Stimulated activated CD8-positive, alpha-beta memory T cell treated with anti-CD3 and anti-CD28 coated beads, Interleukin-7, amount 100 ng/mL, for 4 hours (primary cell): ENCODE measurements at regions not wholly inside any gene's neighbourhood (a gene's known extent, or its start where the extent isn't known, plus 50 kb on each side); places are given as distances from the start of the nearest gene placed in this dataset.

Source experiments
- DNase-seq, 2 donors: peaks; one replicate each; pipeline ENCODE4 v3.0.0-alpha.2; 2020; ENCODE audit warnings: low read depth in 2 of 2

DNA sequence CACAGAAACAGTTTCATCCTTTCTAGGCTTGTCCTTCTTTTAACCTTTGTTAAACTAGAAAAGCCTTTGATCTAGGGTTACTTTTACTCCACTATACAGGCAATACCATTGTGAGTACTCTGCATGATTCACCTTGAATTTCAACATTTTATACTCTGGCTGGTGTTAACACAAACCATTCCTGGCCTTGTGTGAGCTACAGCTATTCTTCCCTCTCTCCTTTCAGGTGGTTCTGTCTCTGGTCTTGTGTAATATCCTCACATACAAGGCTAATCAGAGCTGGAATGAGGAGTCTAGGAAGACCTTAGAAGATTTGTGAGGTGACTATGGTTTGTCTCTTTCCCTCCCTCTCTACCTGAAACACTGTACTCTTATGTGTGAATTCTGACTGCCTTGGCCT lies 837.4 kb upstream of the USP15 start:
- no peak for DNase-seq

DNA sequence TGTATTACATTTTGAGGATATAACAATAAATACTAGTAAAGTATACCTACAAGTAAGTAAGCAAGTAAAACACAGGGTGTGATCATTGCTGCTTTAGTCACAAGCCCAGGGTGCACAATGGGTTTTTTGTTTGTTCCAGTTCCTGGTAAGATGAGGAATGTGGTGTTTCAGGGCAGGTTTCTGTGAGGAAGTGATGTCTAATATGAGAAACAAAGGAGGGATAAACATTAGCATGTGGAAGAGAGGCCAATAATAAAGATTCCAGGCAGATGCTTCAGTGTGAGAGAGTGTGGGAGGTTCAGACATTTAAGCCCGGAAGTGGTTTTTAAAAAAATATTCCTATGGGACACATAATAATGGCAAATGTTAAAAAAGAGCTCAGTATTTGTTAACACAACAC lies 808.1 kb upstream of the USP15 start:
- DNase-seq, result no peak

DNA sequence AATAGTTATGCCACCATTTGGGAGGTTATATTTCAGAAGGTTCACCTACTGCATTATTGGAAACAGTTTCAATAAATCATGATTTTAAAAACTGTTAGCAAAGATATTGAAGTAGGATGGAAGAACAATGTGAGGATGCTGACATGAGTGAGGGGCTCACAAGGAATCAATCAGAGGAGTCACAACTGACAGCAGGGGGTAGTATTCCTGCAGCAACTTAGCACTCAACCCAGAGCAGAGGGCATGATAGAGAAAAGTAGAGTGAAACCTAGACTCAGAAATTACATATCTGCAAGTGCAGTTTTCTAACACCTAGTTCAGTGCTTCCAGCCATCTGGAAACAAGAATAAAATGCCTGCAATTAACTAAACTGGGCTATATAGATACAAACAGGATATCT lies 772.5 kb upstream of the USP15 start:
- no peak for DNase-seq

DNA sequence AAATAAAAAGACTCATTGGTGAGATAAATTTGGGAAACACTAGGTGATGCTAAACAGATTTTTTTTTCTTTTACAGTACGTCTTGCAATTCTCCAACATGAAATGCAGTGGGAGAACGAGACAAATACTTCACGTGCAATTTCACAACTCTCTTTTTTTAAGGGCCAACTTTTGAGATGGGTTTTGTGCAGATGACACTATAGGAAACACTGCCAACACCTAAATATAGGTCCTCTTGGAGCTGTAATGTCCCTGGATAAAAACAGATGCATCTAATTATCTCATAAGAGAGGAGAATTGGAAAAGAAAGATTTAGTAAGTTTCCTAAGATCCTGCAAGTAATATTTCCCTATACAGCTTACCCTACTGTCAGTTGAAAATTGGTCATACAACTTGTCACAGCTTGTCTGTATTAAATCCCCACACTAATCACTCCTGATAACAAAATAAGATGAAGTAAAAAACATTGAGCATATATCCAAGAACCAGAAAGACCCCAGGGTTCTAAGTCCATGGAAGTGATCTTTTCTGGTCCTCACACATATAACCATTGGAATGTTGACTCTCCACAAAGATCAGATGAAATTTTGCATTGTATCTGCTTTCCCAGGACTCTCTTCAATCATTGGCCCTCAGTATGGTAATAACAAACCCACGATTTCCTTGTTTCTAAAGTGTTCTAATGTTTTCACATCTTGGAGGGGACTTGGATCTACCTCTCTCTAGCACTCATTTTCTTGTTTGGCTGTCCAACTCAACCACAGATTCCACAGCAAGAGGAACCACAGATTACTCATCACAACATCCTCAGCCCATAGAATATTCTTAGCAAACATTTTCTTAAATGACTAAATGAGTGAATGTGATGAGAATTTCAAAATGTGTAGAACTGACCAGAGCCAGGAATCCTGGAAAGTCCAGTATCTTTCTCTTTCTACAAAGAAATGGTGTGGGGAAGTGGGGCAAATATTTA lies 769.4 kb upstream of the USP15 start:
- no peak for DNase-seq

DNA sequence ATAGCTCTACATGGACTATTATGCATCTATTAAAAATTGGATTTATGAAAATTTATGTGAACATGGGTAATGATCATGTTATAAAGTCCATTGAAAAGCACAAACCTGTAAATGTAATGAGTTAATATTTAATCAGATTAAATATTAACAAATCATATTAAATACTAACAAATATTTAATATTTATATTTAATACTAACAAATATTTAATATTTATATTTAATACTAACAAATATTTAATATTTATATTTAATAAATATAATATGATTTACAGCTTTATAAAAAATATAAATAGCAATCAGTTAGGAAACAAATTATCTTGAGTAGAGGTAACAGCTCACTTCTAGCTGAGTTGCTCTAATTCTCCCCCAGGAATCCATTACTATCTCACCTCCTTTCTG lies 758.0 kb upstream of the USP15 start:
- DNase-seq, result no peak

DNA sequence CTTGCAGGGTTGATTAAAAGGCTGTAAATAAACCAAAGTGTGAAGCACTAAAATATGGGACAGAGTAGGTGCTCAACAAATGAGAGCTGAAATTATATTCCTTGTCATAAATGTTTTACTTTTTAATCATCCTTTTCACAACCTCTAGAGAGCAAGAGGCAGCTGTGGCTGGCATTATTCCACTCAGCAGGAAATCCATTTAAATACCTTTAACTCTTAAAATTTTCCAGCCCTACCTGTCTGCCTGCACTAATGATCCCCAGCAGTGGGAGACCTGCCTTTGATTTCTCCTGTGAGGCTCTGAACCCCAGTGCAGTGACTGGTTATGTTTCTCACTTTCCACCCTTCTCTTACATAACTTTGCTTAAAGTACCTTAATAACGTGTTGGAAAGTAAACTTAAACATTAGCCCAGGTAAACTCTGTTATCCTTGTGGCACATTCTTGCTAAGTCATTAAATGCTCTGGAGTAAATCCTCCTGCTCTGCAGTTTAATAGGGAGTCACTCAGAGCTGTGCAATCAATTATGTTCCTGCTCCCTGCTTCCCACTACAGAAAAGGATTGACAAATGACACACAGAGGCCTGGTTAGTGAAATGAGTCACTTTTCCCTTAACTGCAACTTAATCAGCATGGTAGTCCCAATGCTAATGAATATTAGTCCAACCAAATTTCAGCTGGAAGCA lies 755.7 kb upstream of the USP15 start:
- DNase-seq, result no peak

DNA sequence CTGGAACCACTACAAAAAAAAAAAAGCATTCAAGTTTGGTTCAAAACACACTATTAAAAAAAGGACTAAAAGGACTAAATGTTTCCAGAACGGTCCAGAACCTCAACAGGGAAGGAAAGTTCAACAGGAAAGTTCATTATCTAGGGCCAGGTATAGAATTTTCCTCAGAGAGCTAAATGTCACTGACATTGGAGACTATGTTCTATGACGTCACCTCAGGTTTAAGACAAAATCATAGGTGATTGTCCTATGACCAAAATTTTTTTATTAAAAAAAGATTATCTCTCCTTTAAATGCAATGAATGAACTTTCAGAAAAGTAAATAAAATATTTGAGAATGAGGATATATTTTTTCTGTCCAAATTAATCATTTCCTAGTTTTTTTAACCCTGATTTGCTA lies 746.7 kb upstream of the USP15 start:
- DNase-seq, result no peak

DNA sequence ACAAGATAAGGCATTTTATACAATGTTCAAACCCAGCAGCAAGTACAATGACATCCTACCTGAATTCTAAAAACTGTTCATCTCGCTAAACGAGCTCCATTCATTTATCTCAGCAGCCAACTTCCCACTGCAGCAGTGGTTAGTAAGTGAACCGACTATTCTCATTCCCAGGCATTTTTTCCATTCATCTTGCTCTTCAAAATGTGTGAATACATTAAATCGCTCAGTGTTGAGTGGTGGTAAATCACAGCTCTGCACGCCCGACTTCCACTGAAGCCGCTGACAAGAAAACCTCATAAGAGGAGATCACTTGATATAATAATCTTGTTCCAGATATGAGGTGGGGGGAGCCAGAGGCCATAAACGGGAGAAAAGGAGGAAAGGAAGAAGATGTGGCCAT lies 746.2 kb upstream of the USP15 start:
- no peak for DNase-seq

DNA sequence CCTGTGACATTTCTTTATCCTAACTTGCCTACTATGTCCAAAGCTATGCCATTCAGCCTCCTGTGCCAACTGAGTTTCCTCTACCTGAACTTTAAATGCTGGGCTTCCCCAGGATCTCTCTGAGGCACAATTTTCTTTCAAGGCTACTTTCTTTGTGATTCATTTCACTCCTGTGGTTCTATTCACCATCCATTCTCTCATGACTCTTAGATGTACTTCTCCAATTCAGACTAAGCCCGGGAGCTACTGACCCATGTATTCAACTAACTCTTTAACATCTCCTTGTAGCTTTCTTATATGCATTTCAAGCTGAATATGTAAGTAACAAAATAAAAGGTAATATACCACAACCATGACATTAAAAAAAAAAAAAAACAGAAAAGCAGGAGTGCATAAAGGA lies 738.9 kb upstream of the USP15 start:
- DNase-seq, result no peak

DNA sequence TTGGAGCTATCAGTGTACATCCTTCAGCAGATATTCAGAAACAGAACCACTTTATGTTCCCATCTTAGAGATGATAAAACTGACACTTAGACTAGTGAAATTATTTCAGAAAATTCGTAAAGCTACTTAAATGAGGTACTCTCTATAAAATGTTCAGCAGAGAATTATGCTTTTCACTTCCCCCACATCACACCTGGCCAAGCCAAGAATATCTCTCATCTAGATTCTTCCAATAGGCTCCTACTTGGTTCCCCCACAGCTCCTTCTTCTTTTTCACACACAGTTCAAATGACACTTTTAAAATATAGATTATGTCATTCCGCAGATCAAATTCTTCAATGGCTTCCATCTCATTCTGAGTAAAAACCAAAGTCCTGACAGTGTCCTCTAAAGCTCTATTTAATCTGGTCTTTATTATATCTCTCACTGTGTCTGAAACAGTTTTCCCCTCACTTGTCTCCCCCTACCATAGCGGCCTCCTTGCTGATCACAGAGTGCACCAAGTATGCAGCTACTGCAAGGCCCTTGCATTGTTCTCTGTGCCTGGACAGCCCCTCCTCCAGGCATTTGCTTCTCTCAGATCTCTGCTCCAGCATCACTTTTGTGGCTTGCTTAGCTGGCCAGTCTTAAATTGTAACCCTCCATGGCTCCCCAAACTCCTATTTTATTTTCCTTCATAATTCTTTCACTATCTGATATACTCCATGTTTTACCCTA lies 736.8 kb upstream of the USP15 start:
- no peak for DNase-seq

DNA sequence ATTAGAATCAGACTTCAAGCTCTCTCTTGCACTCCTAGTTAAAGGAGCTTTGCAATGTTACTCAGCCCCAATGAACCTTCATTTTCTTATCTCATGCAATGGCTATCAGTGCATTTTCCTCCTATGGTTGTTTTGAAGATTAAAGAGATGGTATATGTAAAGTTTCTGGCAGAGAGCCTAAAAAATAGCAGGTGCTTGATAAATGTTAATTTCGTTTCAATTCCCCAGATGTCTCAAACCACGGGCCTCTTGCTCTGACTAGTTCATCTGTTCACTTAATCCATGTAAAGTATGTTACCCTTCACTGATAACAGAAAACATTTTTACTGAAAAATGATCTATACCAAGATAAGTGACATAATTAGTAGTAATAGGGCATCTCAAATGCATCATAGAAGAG lies 735.4 kb upstream of the USP15 start:
- DNase-seq, result no peak

DNA sequence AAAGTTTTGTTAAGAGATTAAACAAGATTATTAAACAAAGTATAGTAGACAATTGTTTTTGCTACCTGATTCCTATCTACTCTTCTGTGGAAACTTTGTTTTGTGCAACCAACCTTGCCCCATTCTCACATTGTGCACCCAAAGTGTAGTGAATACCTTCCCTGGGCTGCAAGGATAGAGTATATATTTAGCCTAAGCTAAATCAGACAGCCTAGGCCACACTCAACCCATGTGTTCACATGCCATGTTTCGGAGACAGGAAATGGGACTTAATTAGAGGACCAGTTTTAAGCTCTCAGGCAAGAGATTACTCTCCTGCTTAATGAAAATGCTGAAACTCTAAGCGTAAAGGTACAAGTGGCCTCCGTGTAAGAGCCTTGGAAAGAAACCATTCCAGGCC lies 734.9 kb upstream of the USP15 start:
- DNase-seq, result no peak

DNA sequence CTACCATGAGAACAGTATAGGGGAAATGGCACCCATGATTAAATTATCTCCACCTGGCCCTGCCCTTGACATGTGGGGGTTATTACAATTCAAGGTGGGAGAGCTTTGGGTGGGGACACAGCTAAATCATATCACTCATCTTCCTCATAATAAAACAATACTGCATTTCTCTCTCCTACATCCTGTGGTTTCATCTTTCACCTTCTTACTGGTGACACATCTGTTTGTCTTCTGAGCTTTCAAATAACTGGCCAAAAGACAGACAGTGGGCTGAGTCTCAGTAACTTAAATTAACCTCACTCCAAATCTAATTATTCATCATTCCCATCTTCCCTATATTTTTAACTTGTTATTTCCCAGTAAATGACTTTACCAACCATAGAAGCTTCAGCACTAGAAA lies 729.7 kb upstream of the USP15 start:
- no peak for DNase-seq

DNA sequence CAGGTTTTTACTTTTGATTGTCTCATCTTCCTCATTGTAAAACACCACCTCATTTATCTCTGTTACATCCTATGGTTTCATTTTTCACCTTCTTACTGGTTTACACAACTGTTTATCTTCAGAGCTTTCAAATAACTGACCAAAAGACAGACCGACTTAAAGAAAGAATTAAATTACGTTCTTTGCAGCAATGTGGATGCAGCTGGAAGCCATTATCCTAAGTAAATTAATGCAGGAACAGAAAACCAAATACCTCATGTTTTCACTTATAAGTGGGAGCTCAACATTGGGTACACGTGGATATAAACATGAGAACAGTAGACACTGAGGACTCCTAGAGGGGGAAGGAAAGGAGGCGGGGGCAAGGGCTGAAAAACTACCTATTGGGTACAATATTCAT lies 729.0 kb upstream of the USP15 start:
- DNase-seq, result no peak

DNA sequence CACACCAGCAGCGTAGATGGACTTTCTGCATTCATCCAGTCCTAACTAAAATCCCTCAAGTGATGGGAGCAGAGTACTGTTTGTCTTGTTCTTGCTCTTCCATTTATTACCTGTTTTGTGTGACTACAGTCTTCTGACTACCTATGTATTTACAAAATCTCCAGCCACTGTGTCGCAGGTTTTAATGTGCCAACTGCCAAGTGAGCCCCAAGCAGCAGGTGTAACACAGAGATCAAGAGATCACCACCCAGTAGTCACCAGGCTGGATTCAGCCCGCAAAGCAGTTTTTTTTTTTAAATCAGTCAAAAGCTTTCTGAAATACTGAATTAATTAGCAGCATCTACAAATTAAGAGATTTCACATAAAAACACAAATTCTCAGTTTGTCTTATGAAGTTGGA lies 724.1 kb upstream of the USP15 start:
- DNase-seq, result no peak

DNA sequence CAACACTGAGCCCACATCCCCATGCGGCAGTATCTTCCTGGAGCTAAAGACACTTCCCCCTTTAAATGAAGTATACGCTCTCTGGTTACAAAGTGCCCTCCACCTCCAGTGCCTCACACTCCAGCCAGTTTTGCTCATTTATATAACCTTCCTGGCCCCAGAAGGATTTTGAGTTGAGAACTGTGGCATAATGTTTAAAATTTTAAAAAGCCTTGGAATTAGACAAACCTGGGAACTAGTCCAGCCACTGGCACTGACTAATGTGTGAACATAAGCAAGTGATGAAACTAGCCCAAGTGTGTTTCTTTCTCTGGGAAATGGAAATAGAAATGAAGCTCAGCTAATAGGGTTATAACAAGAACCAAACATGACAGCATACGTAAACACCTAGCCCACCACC lies 723.7 kb upstream of the USP15 start:
- DNase-seq, result no peak

DNA sequence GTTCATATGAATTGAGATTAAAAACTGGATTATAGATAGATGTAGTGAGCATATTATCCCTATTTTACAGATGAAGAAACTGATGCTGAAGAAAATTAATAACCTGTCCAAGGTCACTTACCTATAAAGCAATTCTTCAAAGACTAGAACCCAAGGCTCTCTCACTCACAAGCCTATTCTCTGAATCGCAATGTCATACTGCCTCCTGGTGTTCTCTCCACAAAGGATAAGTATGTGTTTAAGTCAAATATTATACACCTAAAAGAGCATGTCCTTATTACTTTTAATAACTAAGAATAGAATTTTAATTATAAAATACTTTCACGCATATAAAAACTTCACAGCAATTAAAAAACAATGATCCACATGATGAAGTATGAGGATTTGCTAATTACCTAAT lies 721.3 kb upstream of the USP15 start:
- DNase-seq, result no peak

DNA sequence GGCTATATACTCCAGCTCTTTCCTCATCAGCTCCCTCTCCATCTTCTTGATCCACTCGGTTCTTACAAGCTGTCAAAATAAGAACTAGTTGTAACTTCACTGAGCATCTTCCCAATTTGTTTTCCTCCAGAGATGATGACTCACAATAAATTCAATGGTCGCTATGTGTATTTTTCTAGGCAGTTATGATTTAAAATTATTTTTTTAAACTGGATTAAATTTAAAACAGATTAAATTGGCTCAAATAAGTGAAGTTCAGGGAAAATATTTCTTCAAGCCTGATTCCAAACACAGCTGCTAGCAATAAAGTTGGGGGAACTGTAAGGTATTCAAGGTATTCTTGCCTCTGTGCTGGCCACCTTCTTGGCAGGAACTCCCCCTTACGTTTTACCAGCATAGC lies 717.7 kb upstream of the USP15 start:
- DNase-seq, result no peak

DNA sequence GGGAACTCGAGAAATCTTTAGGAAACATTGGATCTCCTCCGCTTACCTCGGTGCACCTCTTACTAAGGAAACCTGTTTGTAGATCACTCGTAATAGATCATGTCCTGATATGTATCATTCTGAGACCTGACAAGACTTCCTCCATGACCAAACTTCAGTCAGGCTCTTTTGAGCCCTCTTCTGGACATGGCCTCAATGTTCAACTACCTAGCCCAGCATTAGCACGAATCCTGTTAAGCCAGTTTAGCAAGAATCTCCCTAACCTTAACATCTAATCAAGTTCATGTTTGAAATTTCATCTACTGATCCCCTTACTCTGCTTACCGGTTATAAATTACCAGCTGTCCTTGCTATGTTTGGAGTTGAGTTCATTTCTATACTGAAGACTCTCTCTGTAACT lies 713.9 kb upstream of the USP15 start:
- DNase-seq, result no peak

DNA sequence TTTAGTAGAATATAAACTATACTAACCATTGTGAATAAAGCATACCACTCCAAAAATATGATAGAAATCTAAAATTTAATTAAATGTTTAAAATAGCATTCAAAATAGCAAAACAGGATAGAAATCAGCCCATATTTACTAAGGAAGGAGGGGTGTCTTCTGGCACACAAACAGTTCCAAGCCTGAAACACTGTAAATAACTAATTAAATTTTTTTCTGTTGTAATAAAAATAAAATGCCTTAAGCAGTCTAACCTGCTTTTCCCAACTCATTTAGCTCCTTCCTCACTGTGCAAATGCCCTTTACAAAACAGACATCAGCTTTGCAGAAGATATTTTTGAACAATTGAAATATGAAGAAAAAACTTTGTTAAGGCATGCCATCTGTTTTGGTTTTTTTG lies 707.1 kb upstream of the USP15 start:
- DNase-seq, result no peak

DNA sequence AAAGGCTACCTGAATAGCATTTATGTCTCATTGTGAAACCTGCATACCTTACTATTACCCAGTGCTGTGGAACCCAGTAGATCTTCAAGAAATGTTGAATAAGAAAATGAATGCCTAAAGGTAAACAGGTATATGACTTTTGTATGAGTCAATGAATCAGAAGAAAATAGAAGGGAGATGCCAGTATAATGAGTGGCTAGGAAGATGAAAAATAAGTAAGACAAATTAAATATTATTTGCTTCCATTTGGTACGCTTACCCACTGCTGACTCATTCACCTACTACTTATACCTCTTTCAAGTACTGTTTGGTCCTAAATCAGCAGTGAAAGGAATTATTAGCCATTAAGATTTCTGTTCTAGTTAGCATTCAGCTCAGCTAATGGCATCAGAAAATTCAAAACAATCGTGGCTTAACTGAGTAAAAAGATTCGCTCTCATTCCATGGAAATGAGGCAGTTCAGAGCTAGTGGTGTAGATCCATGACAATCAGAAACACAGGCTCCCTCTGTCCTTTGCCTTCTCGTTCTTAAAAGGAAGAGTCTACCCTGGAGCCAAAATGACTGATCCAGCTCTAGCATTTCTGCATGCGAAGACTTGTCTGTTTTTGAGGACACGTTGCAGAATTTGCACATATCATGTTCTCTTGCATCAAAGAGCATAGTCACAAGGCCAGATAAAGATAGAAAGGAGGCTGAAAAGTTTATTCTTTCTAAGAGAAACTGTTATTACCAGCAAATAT lies 705.8 kb upstream of the USP15 start:
- DNase-seq, result no peak
